ENCODE measurements at regions not wholly inside any gene's neighbourhood (a gene's known extent, or its start where the extent isn't known, plus 50 kb on each side); places are given as distances from the start of the nearest gene placed in this dataset.

DNA sequence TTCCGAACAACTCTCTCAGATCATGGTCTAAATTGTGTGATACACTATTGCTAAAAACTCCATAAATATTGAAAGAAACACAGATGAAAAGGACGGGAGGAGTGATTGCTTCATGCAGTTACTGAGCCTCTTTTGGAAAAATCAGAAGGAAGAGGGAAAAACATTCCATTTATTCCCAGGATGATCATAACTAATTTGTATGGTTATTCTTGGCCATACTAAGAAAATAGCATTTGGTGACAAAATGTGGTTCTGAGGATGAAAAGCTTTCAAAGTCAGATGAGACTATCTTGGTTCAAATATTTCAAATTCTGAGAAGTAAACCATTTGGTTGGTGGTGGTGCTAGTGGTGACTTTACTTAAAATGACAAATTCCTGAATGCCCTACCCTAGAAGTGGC is 305.4 kb upstream of the LDB2 start:
- no peaks in the 10 kb centered on the region for H4K20me1 ChIP-seq (replicated peaks; ENCODE audit: insufficient read depth)
- H3K9me3 Mint-ChIP-seq, result peaks cover 10% of the 10 kb centered on the region
- no peak overlapping the region for H2AFZ ChIP-seq
- DNase-seq (ENCODE audit: low spot score), result no peak
- H3K36me3 Mint-ChIP-seq (ENCODE audit: low read depth), result no peaks in the 10 kb centered on the region
- no peak for ATAC-seq
- TF ChIP-seq EZH2 (IDR thresholded peaks at IDR 0.05; ENCODE audit: low read depth, unreplicated experiment) (no peak), NANOG (IDR thresholded peaks at IDR 0.05; ENCODE audit: borderline replicate concordance) (no peak), JUNB (IDR thresholded peaks at IDR 0.05; ENCODE audit: unreplicated experiment) (no peak), STAT1 (IDR thresholded peaks at IDR 0.05; ENCODE audit: unreplicated experiment) (no peak), ZNF331 (CRISPR knock-in tag; IDR thresholded peaks at IDR 0.05; ENCODE audit: low read depth) (no peak), EZH2phosphoT487 (IDR thresholded peaks at IDR 0.05; ENCODE audit: unreplicated experiment) (no peak), ZNF114 (CRISPR knock-in tag; IDR thresholded peaks at IDR 0.05) (no peak), CREB1 (CRISPR knock-in tag; IDR thresholded peaks at IDR 0.05; ENCODE audit: low read depth) (no peak), POLR2AphosphoS5 (IDR thresholded peaks at IDR 0.05; ENCODE audit: low read depth) (no peak)
- TF ChIP-seq, protein P1, sequence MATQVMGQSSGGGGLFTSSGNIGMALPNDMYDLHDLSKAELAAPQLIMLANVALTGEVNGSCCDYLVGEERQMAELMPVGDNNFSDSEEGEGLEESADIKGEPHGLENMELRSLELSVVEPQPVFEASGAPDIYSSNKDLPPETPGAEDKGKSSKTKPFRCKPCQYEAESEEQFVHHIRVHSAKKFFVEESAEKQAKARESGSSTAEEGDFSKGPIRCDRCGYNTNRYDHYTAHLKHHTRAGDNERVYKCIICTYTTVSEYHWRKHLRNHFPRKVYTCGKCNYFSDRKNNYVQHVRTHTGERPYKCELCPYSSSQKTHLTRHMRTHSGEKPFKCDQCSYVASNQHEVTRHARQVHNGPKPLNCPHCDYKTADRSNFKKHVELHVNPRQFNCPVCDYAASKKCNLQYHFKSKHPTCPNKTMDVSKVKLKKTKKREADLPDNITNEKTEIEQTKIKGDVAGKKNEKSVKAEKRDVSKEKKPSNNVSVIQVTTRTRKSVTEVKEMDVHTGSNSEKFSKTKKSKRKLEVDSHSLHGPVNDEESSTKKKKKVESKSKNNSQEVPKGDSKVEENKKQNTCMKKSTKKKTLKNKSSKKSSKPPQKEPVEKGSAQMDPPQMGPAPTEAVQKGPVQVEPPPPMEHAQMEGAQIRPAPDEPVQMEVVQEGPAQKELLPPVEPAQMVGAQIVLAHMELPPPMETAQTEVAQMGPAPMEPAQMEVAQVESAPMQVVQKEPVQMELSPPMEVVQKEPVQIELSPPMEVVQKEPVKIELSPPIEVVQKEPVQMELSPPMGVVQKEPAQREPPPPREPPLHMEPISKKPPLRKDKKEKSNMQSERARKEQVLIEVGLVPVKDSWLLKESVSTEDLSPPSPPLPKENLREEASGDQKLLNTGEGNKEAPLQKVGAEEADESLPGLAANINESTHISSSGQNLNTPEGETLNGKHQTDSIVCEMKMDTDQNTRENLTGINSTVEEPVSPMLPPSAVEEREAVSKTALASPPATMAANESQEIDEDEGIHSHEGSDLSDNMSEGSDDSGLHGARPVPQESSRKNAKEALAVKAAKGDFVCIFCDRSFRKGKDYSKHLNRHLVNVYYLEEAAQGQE (IDR thresholded peaks at IDR 0.05; ENCODE audit: unreplicated experiment), result no peak
- TF ChIP-seq, protein P2, sequence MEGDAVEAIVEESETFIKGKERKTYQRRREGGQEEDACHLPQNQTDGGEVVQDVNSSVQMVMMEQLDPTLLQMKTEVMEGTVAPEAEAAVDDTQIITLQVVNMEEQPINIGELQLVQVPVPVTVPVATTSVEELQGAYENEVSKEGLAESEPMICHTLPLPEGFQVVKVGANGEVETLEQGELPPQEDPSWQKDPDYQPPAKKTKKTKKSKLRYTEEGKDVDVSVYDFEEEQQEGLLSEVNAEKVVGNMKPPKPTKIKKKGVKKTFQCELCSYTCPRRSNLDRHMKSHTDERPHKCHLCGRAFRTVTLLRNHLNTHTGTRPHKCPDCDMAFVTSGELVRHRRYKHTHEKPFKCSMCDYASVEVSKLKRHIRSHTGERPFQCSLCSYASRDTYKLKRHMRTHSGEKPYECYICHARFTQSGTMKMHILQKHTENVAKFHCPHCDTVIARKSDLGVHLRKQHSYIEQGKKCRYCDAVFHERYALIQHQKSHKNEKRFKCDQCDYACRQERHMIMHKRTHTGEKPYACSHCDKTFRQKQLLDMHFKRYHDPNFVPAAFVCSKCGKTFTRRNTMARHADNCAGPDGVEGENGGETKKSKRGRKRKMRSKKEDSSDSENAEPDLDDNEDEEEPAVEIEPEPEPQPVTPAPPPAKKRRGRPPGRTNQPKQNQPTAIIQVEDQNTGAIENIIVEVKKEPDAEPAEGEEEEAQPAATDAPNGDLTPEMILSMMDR (conservative IDR thresholded peaks at IDR 0.05; ENCODE audit: low read depth in 2 of 2), result no peak
- TF ChIP-seq, protein P3, sequence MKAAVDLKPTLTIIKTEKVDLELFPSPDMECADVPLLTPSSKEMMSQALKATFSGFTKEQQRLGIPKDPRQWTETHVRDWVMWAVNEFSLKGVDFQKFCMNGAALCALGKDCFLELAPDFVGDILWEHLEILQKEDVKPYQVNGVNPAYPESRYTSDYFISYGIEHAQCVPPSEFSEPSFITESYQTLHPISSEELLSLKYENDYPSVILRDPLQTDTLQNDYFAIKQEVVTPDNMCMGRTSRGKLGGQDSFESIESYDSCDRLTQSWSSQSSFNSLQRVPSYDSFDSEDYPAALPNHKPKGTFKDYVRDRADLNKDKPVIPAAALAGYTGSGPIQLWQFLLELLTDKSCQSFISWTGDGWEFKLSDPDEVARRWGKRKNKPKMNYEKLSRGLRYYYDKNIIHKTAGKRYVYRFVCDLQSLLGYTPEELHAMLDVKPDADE (IDR thresholded peaks at IDR 0.05), result no peak
- TF ChIP-seq, protein P4, sequence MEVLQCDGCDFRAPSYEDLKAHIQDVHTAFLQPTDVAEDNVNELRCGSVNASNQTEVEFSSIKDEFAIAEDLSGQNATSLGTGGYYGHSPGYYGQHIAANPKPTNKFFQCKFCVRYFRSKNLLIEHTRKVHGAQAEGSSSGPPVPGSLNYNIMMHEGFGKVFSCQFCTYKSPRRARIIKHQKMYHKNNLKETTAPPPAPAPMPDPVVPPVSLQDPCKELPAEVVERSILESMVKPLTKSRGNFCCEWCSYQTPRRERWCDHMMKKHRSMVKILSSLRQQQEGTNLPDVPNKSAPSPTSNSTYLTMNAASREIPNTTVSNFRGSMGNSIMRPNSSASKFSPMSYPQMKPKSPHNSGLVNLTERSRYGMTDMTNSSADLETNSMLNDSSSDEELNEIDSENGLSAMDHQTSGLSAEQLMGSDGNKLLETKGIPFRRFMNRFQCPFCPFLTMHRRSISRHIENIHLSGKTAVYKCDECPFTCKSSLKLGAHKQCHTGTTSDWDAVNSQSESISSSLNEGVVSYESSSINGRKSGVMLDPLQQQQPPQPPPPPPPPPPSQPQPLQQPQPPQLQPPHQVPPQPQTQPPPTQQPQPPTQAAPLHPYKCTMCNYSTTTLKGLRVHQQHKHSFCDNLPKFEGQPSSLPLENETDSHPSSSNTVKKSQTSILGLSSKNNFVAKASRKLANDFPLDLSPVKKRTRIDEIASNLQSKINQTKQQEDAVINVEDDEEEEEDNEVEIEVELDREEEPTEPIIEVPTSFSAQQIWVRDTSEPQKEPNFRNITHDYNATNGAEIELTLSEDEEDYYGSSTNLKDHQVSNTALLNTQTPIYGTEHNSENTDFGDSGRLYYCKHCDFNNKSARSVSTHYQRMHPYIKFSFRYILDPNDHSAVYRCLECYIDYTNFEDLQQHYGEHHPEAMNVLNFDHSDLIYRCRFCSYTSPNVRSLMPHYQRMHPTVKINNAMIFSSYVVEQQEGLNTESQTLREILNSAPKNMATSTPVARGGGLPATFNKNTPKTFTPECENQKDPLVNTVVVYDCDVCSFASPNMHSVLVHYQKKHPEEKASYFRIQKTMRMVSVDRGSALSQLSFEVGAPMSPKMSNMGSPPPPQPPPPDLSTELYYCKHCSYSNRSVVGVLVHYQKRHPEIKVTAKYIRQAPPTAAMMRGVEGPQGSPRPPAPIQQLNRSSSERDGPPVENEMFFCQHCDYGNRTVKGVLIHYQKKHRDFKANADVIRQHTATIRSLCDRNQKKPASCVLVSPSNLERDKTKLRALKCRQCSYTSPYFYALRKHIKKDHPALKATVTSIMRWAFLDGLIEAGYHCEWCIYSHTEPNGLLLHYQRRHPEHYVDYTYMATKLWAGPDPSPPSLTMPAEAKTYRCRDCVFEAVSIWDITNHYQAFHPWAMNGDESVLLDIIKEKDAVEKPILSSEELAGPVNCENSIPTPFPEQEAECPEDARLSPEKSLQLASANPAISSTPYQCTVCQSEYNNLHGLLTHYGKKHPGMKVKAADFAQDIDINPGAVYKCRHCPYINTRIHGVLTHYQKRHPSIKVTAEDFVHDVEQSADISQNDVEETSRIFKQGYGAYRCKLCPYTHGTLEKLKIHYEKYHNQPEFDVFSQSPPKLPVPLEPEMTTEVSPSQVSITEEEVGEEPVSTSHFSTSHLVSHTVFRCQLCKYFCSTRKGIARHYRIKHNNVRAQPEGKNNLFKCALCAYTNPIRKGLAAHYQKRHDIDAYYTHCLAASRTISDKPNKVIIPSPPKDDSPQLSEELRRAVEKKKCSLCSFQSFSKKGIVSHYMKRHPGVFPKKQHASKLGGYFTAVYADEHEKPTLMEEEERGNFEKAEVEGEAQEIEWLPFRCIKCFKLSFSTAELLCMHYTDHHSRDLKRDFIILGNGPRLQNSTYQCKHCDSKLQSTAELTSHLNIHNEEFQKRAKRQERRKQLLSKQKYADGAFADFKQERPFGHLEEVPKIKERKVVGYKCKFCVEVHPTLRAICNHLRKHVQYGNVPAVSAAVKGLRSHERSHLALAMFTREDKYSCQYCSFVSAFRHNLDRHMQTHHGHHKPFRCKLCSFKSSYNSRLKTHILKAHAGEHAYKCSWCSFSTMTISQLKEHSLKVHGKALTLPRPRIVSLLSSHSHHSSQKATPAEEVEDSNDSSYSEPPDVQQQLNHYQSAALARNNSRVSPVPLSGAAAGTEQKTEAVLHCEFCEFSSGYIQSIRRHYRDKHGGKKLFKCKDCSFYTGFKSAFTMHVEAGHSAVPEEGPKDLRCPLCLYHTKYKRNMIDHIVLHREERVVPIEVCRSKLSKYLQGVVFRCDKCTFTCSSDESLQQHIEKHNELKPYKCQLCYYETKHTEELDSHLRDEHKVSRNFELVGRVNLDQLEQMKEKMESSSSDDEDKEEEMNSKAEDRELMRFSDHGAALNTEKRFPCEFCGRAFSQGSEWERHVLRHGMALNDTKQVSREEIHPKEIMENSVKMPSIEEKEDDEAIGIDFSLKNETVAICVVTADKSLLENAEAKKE (CRISPR knock-in tag; IDR thresholded peaks at IDR 0.05), result no peak
- H3F3A ChIP-seq (replicated peaks; ENCODE audit: low read depth), result no peaks in the 10 kb centered on the region
- H3K27me3 ChIP-seq (ENCODE audit: insufficient read depth), result no peaks in the 10 kb centered on the region
- H3K36me3 ChIP-seq (ENCODE audit: insufficient read depth), result no peaks in the 10 kb centered on the region
- H3K27ac Mint-ChIP-seq, result no peak overlapping the region
- H3K4me2 ChIP-seq, result no peak overlapping the region
- H3K9me2 ChIP-seq (ENCODE audit: insufficient read depth), result peaks cover 1% of the 10 kb centered on the region; the same call in 1 of the 2 replicates
- H3K27ac ChIP-seq (ENCODE audit: low read depth), result no peak overlapping the region
- H3K4me1 ChIP-seq (ENCODE audit: insufficient read depth), result no peaks in the 10 kb centered on the region
- no peak overlapping the region for H3K4me3 ChIP-seq
- H3K4me3 Mint-ChIP-seq, result no peak overlapping the region
- H3K4me1 Mint-ChIP-seq, result no peaks in the 10 kb centered on the region
- H3K79me2 ChIP-seq (replicated peaks; ENCODE audit: insufficient read depth), result no peaks in the 10 kb centered on the region
- no peaks in the 10 kb centered on the region for H3K27me3 Mint-ChIP-seq (ENCODE audit: insufficient read depth, low read depth, poor library complexity)

Measured in GM23338 (cell line).